NCI-H1417 (cell line): ENCODE measurements at regions not wholly inside any gene's neighbourhood (a gene's known extent, or its start where the extent isn't known, plus 50 kb on each side); places are given as distances from the start of the nearest gene placed in this dataset.
"Not testable (repeated sequence)": the region's sequence is repeated elsewhere in the genome, so short reads cannot be mapped to it uniquely, and the experiment has no call there.

Experiments used
- DNase-seq, 3 experiments: peaks; one replicate each; lab custom pipeline; 2025; lab: John Stamatoyannopoulos, UW

GRCh38 chr2:150136893-150137292 lies 350.6 kb downstream of the RND3 start:
- no peak for DNase-seq

- no peak for DNase-seq
These were observed 351.1 kb downstream of the RND3 start for GRCh38 chr2:150136401-150136800.

GRCh38 chr2:150135223-150135883 lies 352.1 kb downstream of the RND3 start:
- DNase-seq, result no peak

GRCh38 chr2:150134223-150134857 lies 353.1 kb downstream of the RND3 start:
- DNase-seq, result no peak

- peak in 1 of 3 experiments; percentile 6 for DNase-seq
These were observed 353.8 kb downstream of the RND3 start for GRCh38 chr2:150133623-150134022.

- no peak for DNase-seq
These were observed 357.4 kb downstream of the RND3 start for GRCh38 chr2:150129921-150130575.

GRCh38 chr2:150127995-150128394 lies 359.5 kb downstream of the RND3 start:
- no peak for DNase-seq

- peak in 2 of 3 experiments; percentile 24 to 73 for DNase-seq
These were observed 360.0 kb downstream of the RND3 start for GRCh38 chr2:150127346-150127990.

- DNase-seq, result peak in 2 of 3 experiments; percentile 24 to 77
These were observed 360.6 kb downstream of the RND3 start for GRCh38 chr2:150126839-150127238.

- DNase-seq, result peak in 1 of 3 experiments; percentile 43
These were observed 361.2 kb downstream of the RND3 start for GRCh38 chr2:150126143-150126740.

- peak in 1 of 3 experiments; percentile 4 for DNase-seq
These were observed 361.8 kb downstream of the RND3 start for GRCh38 chr2:150125708-150126107.

- no peak for DNase-seq
These were observed 362.3 kb downstream of the RND3 start for GRCh38 chr2:150125188-150125587.

GRCh38 chr2:150124739-150125138 lies 362.7 kb downstream of the RND3 start:
- no peak for DNase-seq

GRCh38 chr2:150122871-150123613 lies 364.4 kb downstream of the RND3 start:
- no peak for DNase-seq

GRCh38 chr2:150122156-150122555 lies 365.3 kb downstream of the RND3 start:
- DNase-seq, result no peak

- DNase-seq, result peak in 2 of 3 experiments; percentile 60 to 62
These were observed 367.0 kb downstream of the RND3 start for GRCh38 chr2:150120326-150120955.

GRCh38 chr2:150119819-150120218 lies 367.6 kb downstream of the RND3 start:
- peak in 1 of 3 experiments; percentile 54 for DNase-seq

- not testable (repeated sequence) for DNase-seq
These were observed 373.4 kb downstream of the RND3 start for GRCh38 chr2:150114089-150114488.

- DNase-seq, result no peak
These were observed 376.9 kb downstream of the RND3 start for GRCh38 chr2:150110548-150110947.

- no peak for DNase-seq
These were observed 377.6 kb downstream of the RND3 start for GRCh38 chr2:150109912-150110311.

GRCh38 chr2:150109028-150109427 lies 378.4 kb downstream of the RND3 start:
- no peak for DNase-seq
